CD4-positive, alpha-beta T cell treated with Interleukin-2 at 100 ng/mL for 4 hours (primary cell): ENCODE measurements at regions not wholly inside any gene's neighbourhood (a gene's known extent, or its start where the extent isn't known, plus 50 kb on each side); places are given as distances from the start of the nearest gene placed in this dataset.
"Not testable (repeated sequence)": the region's sequence is repeated elsewhere in the genome, so short reads cannot be mapped to it uniquely, and the experiment has no call there.

Experiments used
- DNase-seq: peaks from one replicate; pipeline ENCODE4 v3.0.0-alpha.2; 2020; ENCODE audit warnings: low spot score

- not testable (repeated sequence) for DNase-seq
Measured at GRCh38 chr9:40906879-40907278, 221.6 kb downstream of the FOXD4L6 start.

- not testable (repeated sequence) for DNase-seq
Measured at GRCh38 chr9:40892315-40892714, 236.2 kb downstream of the FOXD4L6 start.

- DNase-seq = not testable (repeated sequence)
Measured at GRCh38 chr9:40885858-40886257, 242.6 kb downstream of the FOXD4L6 start.

GRCh38 chr9:40884902-40885490, 243.5 kb downstream of the FOXD4L6 start:
- not testable (repeated sequence) for DNase-seq

GRCh38 chr9:40884072-40884901, 244.2 kb downstream of the FOXD4L6 start:
- no peak for DNase-seq

- DNase-seq = not testable (repeated sequence)
Measured at GRCh38 chr9:40883423-40884071, 244.9 kb downstream of the FOXD4L6 start.

- DNase-seq = not testable (repeated sequence)
Measured at GRCh38 chr9:40873753-40874295, 254.7 kb downstream of the FOXD4L6 start.

GRCh38 chr9:40868437-40868836, 260.0 kb downstream of the FOXD4L6 start:
- not testable (repeated sequence) for DNase-seq
